OCI-LY7 (cell line): ENCODE measurements at regions not wholly inside any gene's neighbourhood (a gene's known extent, or its start where the extent isn't known, plus 50 kb on each side); places are given as distances from the start of the nearest gene placed in this dataset.

Source experiments
- EZH2phosphoT487 ChIP-seq: fragments of 200-600 bp; sonication (generic); IDR thresholded peaks from 2 replicates; pipeline ENCODE4 v1.6.1; 2018; ENCODE audit warnings: low read depth, borderline replicate concordance, mild to moderate bottlenecking, mixed run types, antibody characterized with exemption, low read length, moderate library complexity, mixed read lengths
- TF ChIP-seq, protein P1 (sequence below): fragments of 200-600 bp; sonication (generic); conservative IDR thresholded peaks from 2 replicates; pipeline ENCODE4 v1.5.1; 2014; ENCODE audit warnings: mild to moderate bottlenecking, antibody characterized with exemption, low read length, moderate library complexity, mixed read lengths

GRCh38 chr5:142447887-142448286 is 123.1 kb upstream of the SPRY4 start:
- TF ChIP-seq, protein P1, sequence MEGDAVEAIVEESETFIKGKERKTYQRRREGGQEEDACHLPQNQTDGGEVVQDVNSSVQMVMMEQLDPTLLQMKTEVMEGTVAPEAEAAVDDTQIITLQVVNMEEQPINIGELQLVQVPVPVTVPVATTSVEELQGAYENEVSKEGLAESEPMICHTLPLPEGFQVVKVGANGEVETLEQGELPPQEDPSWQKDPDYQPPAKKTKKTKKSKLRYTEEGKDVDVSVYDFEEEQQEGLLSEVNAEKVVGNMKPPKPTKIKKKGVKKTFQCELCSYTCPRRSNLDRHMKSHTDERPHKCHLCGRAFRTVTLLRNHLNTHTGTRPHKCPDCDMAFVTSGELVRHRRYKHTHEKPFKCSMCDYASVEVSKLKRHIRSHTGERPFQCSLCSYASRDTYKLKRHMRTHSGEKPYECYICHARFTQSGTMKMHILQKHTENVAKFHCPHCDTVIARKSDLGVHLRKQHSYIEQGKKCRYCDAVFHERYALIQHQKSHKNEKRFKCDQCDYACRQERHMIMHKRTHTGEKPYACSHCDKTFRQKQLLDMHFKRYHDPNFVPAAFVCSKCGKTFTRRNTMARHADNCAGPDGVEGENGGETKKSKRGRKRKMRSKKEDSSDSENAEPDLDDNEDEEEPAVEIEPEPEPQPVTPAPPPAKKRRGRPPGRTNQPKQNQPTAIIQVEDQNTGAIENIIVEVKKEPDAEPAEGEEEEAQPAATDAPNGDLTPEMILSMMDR: no peak
- no peak for TF ChIP-seq EZH2phosphoT487
